ENCODE measurements at regions not wholly inside any gene's neighbourhood (a gene's known extent, or its start where the extent isn't known, plus 50 kb on each side); places are given as distances from the start of the nearest gene placed in this dataset.

- no peak overlapping the region for H3K27ac ChIP-seq
- TF ChIP-seq, protein P1, sequence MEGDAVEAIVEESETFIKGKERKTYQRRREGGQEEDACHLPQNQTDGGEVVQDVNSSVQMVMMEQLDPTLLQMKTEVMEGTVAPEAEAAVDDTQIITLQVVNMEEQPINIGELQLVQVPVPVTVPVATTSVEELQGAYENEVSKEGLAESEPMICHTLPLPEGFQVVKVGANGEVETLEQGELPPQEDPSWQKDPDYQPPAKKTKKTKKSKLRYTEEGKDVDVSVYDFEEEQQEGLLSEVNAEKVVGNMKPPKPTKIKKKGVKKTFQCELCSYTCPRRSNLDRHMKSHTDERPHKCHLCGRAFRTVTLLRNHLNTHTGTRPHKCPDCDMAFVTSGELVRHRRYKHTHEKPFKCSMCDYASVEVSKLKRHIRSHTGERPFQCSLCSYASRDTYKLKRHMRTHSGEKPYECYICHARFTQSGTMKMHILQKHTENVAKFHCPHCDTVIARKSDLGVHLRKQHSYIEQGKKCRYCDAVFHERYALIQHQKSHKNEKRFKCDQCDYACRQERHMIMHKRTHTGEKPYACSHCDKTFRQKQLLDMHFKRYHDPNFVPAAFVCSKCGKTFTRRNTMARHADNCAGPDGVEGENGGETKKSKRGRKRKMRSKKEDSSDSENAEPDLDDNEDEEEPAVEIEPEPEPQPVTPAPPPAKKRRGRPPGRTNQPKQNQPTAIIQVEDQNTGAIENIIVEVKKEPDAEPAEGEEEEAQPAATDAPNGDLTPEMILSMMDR (IDR thresholded peaks at IDR 0.05), result no peak
- TF ChIP-seq ZFX (IDR thresholded peaks at IDR 0.05; ENCODE audit: borderline replicate concordance), result no peak
Measured at GRCh38 chr10:3425716-3426115, 253.1 kb upstream of the PITRM1 start.

GRCh38 chr10:3425261-3425660, 252.7 kb upstream of the PITRM1 start:
- H3K27ac ChIP-seq, result no peak overlapping the region
- TF ChIP-seq, protein P1 (IDR thresholded peaks at IDR 0.05), result no peak
- no peak for TF ChIP-seq ZFX (IDR thresholded peaks at IDR 0.05; ENCODE audit: borderline replicate concordance)

- H3K27ac ChIP-seq, result no peak overlapping the region
- TF ChIP-seq ZFX (IDR thresholded peaks at IDR 0.05; ENCODE audit: borderline replicate concordance), result no peak
- TF ChIP-seq, protein P1 (IDR thresholded peaks at IDR 0.05), result no peak
Measured at GRCh38 chr10:3424111-3424851, 251.7 kb upstream of the PITRM1 start.

GRCh38 chr10:3423384-3423783, 250.8 kb upstream of the PITRM1 start:
- no peak for TF ChIP-seq ZFX (IDR thresholded peaks at IDR 0.05; ENCODE audit: borderline replicate concordance)
- TF ChIP-seq, protein P1 (IDR thresholded peaks at IDR 0.05), result no peak
- no peak overlapping the region for H3K27ac ChIP-seq

GRCh38 chr10:3422282-3422681, 249.7 kb upstream of the PITRM1 start:
- H3K27ac ChIP-seq, result no peak overlapping the region
- TF ChIP-seq, protein P1 (IDR thresholded peaks at IDR 0.05), result no peak
- TF ChIP-seq ZFX (IDR thresholded peaks at IDR 0.05; ENCODE audit: borderline replicate concordance), result no peak

- H3K27ac ChIP-seq, result no peak overlapping the region
- TF ChIP-seq ZFX (IDR thresholded peaks at IDR 0.05; ENCODE audit: borderline replicate concordance), result no peak
- TF ChIP-seq, protein P1 (IDR thresholded peaks at IDR 0.05), result no peak
Measured at GRCh38 chr10:3421537-3422257, 249.1 kb upstream of the PITRM1 start.

Data from 22Rv1 (cell line).